OCI-LY7 (cell line): ENCODE measurements at regions not wholly inside any gene's neighbourhood (a gene's known extent, or its start where the extent isn't known, plus 50 kb on each side); places are given as distances from the start of the nearest gene placed in this dataset.

ENCODE experiments used
- BruUV-seq: library from RNA; stranded (reverse); fragments of 400-500 nt; replicated peaks from 2 replicates; lab custom pipeline; 2021; lab: Mats Ljungman, UMichigan
- CTCF ChIA-PET: fragments of 300-600 bp; sonication (Branson Sonifier 250); formaldehyde crosslinking; loops from one replicate; lab custom pipeline; 2022; ENCODE audit warnings: antibody characterized with exemption; ENCODE audit not compliant: unreplicated experiment; lab: Charles Lee
- POLR2A ChIA-PET: fragments of 300-600 bp; sonication (Branson Sonifier 250); formaldehyde crosslinking; loops from one replicate; lab custom pipeline; 2022; ENCODE audit warnings: antibody characterized with exemption; lab: Charles Lee
- DNase-seq: peaks from one replicate; pipeline ENCODE4 v3.0.0-alpha.2; 2015; ENCODE audit warnings: low spot score
- H2AFZ ChIP-seq: fragments of 200-600 bp; sonication (generic), shearing (Covaris generic); 2 replicates; pipeline ENCODE4 v1.6.1; 2014; ENCODE audit warnings: mild to moderate bottlenecking, antibody characterized with exemption, low read length, moderate library complexity
- H3K27ac ChIP-seq: fragments of 200-600 bp; sonication (generic); 2 replicates; pipeline ENCODE4 v1.5.1; 2014; ENCODE audit warnings: mixed run types, low read depth, mild to moderate bottlenecking, moderate library complexity, low read length, inconsistent platforms; ENCODE audit not compliant: poor library complexity, severe bottlenecking
- H3K36me3 ChIP-seq: fragments of 200-600 bp; sonication (generic); 2 replicates; pipeline ENCODE4 v1.6.1; 2014; ENCODE audit warnings: mild to moderate bottlenecking, antibody characterized with exemption, low read length, moderate library complexity, mixed read lengths; ENCODE audit not compliant: insufficient read depth
- H3K4me1 ChIP-seq: fragments of 200-600 bp; sonication (generic); 2 replicates; pipeline ENCODE4 v1.5.1; 2014; ENCODE audit warnings: mild to moderate bottlenecking, low read length; ENCODE audit not compliant: insufficient read depth, poor library complexity, severe bottlenecking
- H3K4me2 ChIP-seq: fragments of 200-600 bp; sonication (generic); 2 replicates; pipeline ENCODE4 v1.6.1; 2014; ENCODE audit warnings: mild to moderate bottlenecking, low read length
- H3K4me3 ChIP-seq: fragments of 200-600 bp; sonication (generic); 2 replicates; pipeline ENCODE4 v1.5.1; 2014; ENCODE audit warnings: mild to moderate bottlenecking, low read depth, low read length; ENCODE audit not compliant: poor library complexity, severe bottlenecking
- H3K79me2 ChIP-seq: fragments of 200-600 bp; sonication (generic); 2 replicates; pipeline ENCODE4 v1.6.1; 2016; ENCODE audit warnings: low read depth, mild to moderate bottlenecking, low read length, moderate library complexity, mixed read lengths; ENCODE audit not compliant: insufficient read depth
- H3K9me2 ChIP-seq: fragments of 200-600 bp; sonication (generic); 2 replicates; pipeline ENCODE4 v1.6.1; 2016; ENCODE audit warnings: mild to moderate bottlenecking, low read length, mixed read lengths; ENCODE audit not compliant: insufficient read depth
- H3K9me3 ChIP-seq: fragments of 200-600 bp; sonication (generic); 2 replicates; pipeline ENCODE4 v1.6.1; 2014; ENCODE audit warnings: mild to moderate bottlenecking, mixed run types, low read length, mixed read lengths
- H4K20me1 ChIP-seq: fragments of 200-600 bp; sonication (generic); 2 replicates; pipeline ENCODE4 v1.6.1; 2014; ENCODE audit warnings: mild to moderate bottlenecking, antibody characterized with exemption, low read length, moderate library complexity, mixed read lengths; ENCODE audit not compliant: insufficient read depth
- CTCF ChIP-seq: fragments of 200-600 bp; sonication (generic); conservative IDR thresholded peaks from 2 replicates; pipeline ENCODE4 v1.5.1; 2014; ENCODE audit warnings: mild to moderate bottlenecking, antibody characterized with exemption, low read length, moderate library complexity, mixed read lengths
- EZH2phosphoT487 ChIP-seq: fragments of 200-600 bp; sonication (generic); IDR thresholded peaks from 2 replicates; pipeline ENCODE4 v1.6.1; 2018; ENCODE audit warnings: low read depth, borderline replicate concordance, mild to moderate bottlenecking, mixed run types, antibody characterized with exemption, low read length, moderate library complexity, mixed read lengths
- intact Hi-C: fragments of 100-400 bp; cut with micrococcal nuclease; formaldehyde crosslinking; loops from one replicate; pipeline ENCODE4 v1.10.0; 2022; ENCODE audit not compliant: unreplicated experiment

DNA sequence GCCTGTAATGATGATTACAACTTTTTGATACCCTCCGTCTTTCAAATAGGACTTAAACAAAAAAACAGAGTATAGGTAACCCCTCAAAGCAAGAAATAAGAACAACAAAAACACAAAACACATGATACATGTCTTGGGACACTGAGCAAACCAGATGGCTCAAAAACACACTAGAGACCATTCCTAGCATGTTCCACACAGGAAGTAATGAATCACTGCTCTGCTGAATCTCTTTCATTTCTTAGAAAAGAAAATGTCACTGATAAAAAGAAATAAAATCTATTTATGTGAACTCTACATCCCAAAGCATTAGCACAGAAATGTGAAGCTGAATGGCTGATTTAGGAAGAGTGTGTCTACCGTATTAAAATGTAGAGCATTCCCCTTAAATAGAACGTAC is 134.5 kb upstream of the IL15 start:
- Histone ChIP-seq H3K27ac (no peak overlapping the region), H3K36me3 (no peaks in the 10 kb centered on the region), H3K4me2 (no peak overlapping the region), H2AFZ (no peak overlapping the region), H4K20me1 (no peaks in the 10 kb centered on the region), H3K9me2 (no peaks in the 10 kb centered on the region), H3K79me2 (no peaks in the 10 kb centered on the region), H3K4me1 (no peaks in the 10 kb centered on the region), H3K4me3 (no peak overlapping the region), H3K9me3 (no peaks in the 10 kb centered on the region)
- TF ChIP-seq EZH2phosphoT487 (no peak), CTCF (no peak)
- DNase-seq, result no peak
- ChIA-PET POLR2A (no interaction called here), CTCF (no interaction called here)
- intact Hi-C loops, result no loop called here
- BruUV-seq, result no TSS peak

DNA sequence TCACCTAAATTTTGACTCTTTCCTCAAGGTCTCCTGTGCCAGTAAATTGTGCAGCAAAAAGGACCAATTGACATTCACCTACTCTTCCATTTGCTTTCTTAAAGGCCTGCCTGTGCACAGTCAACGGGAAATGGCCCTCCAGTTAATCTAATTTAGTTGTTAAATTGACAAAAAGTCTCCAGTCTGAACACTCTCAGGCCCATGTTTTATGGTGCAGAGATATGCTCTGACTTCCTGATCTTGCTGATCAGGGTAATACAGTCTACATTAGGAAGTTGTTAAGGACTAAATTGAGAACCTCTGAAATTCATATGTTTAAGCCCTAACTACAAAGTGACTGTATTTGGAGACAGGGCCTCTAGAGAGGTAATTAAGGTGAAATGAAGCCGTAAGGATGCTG is 133.6 kb upstream of the IL15 start:
- no peak for DNase-seq
- ChIA-PET POLR2A (interaction anchor here (0.6 kb wide), 1 partner anchor 27 kb away, joined by 4 read pairs; no protein-coding TSS in a partner anchor), CTCF (no interaction called here)
- no peaks in the 10 kb centered on the region for H4K20me1 ChIP-seq
- no peaks in the 10 kb centered on the region for H3K4me1 ChIP-seq
- H3K4me3 ChIP-seq, result no peak overlapping the region
- no peaks in the 10 kb centered on the region for H3K79me2 ChIP-seq
- no peak overlapping the region for H3K27ac ChIP-seq
- intact Hi-C loops, result no loop called here
- TF ChIP-seq CTCF, result no peak
- TF ChIP-seq EZH2phosphoT487, result no peak
- no peaks in the 10 kb centered on the region for H3K9me3 ChIP-seq
- H3K4me2 ChIP-seq, result no peak overlapping the region
- H2AFZ ChIP-seq, result no peak overlapping the region
- H3K36me3 ChIP-seq, result no peaks in the 10 kb centered on the region
- no TSS peak for BruUV-seq
- no peaks in the 10 kb centered on the region for H3K9me2 ChIP-seq

GRCh38 chr4:141503260-141503659 is 133.1 kb upstream of the IL15 start:
- no peak for DNase-seq
- no TSS peak for BruUV-seq
- no peaks in the 10 kb centered on the region for H3K9me2 ChIP-seq
- H3K9me3 ChIP-seq, result no peaks in the 10 kb centered on the region
- no peak overlapping the region for H3K4me3 ChIP-seq
- no peaks in the 10 kb centered on the region for H4K20me1 ChIP-seq
- no peaks in the 10 kb centered on the region for H3K4me1 ChIP-seq
- no peaks in the 10 kb centered on the region for H3K79me2 ChIP-seq
- H3K27ac ChIP-seq, result no peak overlapping the region
- no peak for TF ChIP-seq EZH2phosphoT487
- TF ChIP-seq CTCF, result no peak
- H2AFZ ChIP-seq, result no peak overlapping the region
- intact Hi-C loops, result no loop called here
- H3K36me3 ChIP-seq, result no peaks in the 10 kb centered on the region
- no peak overlapping the region for H3K4me2 ChIP-seq
- CTCF ChIA-PET, result no interaction called here
- POLR2A ChIA-PET, result no interaction called here
